LNCAP (cell line): ENCODE measurements at regions not wholly inside any gene's neighbourhood (a gene's known extent, or its start where the extent isn't known, plus 50 kb on each side); places are given as distances from the start of the nearest gene placed in this dataset.

Experiments used
- TF ChIP-seq, protein P1 (sequence below): fragments of 450-650 bp; IDR thresholded peaks from 2 replicates; pipeline ENCODE4 v1.5.1; 2017; ENCODE audit warnings: mild to moderate bottlenecking

DNA sequence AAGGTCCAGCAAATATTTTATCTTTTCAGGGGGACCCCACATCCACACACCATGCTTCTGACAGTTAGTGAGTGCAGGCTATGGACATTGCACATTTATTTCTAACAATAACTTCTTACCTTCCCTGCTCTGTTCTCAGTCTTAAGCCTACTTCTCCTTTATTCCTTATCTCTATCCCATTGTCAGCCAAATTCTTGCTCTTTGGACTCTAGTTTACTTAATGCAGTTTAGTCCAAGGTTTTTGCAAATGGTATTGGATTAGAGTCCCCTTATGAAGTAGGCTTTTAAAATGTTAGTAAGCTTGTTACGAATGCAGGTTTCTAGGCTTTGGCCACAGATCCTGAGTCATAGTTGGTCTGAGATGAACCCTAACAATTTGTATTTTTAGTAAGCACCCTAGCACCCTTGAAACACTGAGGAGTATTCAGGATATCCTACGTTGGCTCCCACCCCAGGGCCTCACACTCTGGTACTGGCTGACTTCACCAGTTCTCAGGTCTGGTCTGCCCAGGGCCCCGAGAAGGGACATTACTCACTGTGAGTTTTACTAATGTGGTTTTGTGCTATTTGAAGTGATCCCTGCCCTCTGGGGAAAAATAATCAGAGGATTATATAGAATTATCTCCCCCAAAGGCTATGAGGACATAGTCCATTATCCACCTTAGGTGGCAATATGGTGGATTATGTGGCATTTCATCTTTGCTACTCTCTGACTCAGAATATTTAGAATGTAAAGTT is 239.5 kb downstream of the TGFB2 start:
- TF ChIP-seq, protein P1, sequence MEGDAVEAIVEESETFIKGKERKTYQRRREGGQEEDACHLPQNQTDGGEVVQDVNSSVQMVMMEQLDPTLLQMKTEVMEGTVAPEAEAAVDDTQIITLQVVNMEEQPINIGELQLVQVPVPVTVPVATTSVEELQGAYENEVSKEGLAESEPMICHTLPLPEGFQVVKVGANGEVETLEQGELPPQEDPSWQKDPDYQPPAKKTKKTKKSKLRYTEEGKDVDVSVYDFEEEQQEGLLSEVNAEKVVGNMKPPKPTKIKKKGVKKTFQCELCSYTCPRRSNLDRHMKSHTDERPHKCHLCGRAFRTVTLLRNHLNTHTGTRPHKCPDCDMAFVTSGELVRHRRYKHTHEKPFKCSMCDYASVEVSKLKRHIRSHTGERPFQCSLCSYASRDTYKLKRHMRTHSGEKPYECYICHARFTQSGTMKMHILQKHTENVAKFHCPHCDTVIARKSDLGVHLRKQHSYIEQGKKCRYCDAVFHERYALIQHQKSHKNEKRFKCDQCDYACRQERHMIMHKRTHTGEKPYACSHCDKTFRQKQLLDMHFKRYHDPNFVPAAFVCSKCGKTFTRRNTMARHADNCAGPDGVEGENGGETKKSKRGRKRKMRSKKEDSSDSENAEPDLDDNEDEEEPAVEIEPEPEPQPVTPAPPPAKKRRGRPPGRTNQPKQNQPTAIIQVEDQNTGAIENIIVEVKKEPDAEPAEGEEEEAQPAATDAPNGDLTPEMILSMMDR, result no peak

DNA sequence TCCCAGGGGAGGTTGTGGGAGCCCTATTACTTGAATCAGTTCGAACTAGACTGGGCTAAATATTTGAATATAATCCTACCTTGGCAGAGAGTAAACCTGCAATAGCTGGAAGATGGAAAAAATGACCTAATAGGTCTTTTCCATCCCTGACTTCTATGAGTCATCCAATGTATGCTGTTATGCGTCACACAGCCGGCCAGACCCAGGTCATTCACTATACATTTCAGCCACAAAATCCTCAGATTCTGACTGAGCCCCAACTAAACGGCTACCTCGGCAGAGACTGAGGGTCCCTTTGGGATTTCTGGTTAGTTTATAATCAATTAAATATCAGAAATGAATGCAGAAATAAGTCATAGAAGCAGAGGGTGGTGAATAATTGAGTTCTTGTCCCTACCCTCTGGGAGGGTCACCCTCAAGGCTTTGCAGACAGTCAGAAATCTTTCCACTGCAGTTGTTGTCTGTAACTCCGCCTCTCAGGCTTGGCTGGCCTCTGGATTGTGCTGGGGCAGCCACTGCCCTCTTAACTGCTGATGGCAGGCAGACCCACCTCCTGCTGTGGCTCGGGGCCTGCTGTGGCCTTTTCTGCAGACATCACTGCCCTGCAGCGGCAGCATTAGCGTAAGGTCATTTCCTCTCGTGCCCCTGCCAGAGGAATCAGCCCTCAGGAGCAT is 240.5 kb downstream of the TGFB2 start:
- TF ChIP-seq, protein P1, result no peak

GRCh38 chr1:218587900-218588299 is 242.8 kb downstream of the TGFB2 start:
- TF ChIP-seq, protein P1, result no peak

- TF ChIP-seq, protein P1, result no peak
Measured at GRCh38 chr1:218588540-218589172, 243.5 kb downstream of the TGFB2 start.

GRCh38 chr1:218589487-218589886 is 244.4 kb downstream of the TGFB2 start:
- TF ChIP-seq, protein P1, result no peak

GRCh38 chr1:218591966-218592365 is 246.8 kb downstream of the TGFB2 start:
- TF ChIP-seq, protein P1, result no peak

DNA sequence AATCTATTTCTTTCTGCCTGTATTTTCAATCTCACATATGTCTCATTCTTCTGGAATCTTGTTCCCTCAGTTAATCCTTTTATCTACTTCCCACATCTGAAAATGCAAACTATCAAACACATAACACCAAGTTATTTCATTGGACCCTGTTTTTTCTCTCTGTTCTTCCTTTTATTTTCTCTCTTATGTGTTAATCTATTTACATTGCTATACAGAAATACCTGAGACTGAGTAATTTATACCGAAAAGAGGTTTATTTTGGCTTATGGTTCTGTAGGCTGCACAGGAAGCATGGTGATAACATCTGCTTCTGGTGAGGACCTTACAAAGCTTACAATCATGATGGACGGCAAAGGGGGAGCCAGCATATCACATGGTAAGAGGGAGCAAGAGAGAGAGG is 247.6 kb downstream of the TGFB2 start:
- TF ChIP-seq, protein P1, result no peak
